ENCODE measurements at regions not wholly inside any gene's neighbourhood (a gene's known extent, or its start where the extent isn't known, plus 50 kb on each side); places are given as distances from the start of the nearest gene placed in this dataset.

- ATAC-seq (no peak), DNase-seq (no peak)
- TF ChIP-seq POLR2A (IDR thresholded peaks at IDR 0.05), result no peak
- TF ChIP-seq CTCF (IDR thresholded peaks at IDR 0.05 in 4 of 5, conservative IDR thresholded peaks at IDR 0.05 in 1 of 5), result no peak
- Histone ChIP-seq H3K27ac (no peak overlapping the region), H3K36me3 (no peaks in the 10 kb centered on the region), H3K4me3 (no peak overlapping the region), H3K4me1 (no peaks in the 10 kb centered on the region), H3K9me3 (no peaks in the 10 kb centered on the region), H3K27me3 (no peaks in the 10 kb centered on the region)
- intact Hi-C loops (cut with DNase I; ENCODE audit: low total_unique reads), result no loop called here
- in situ Hi-C loops (cut with MboI; ENCODE audit: low sequenced_read_pairs in 4 of 4), result no loop called here
Measured at GRCh38 chr14:71410578-71411284, 503.5 kb downstream of the PCNX1 start.

- ATAC-seq (no peak), DNase-seq (no peak)
- TF ChIP-seq CTCF (IDR thresholded peaks at IDR 0.05 in 4 of 5, conservative IDR thresholded peaks at IDR 0.05 in 1 of 5) (no peak), POLR2A (IDR thresholded peaks at IDR 0.05) (no peak)
- Histone ChIP-seq H3K4me1 (no peaks in the 10 kb centered on the region), H3K9me3 (no peaks in the 10 kb centered on the region), H3K36me3 (no peaks in the 10 kb centered on the region), H3K4me3 (no peak overlapping the region), H3K27me3 (no peaks in the 10 kb centered on the region), H3K27ac (no peak overlapping the region)
- in situ Hi-C loops (cut with MboI; ENCODE audit: low sequenced_read_pairs in 4 of 4), result no loop called here
- intact Hi-C loops (cut with DNase I; ENCODE audit: low total_unique reads), result no loop called here
Measured at GRCh38 chr14:71411285-71411595, 504.0 kb downstream of the PCNX1 start.

- ATAC-seq, result no peak
Measured at GRCh38 chr14:71411738-71412137, 504.5 kb downstream of the PCNX1 start.

GRCh38 chr14:71414631-71415403 lies 507.6 kb downstream of the PCNX1 start:
- in situ Hi-C loops (cut with MboI; ENCODE audit: low sequenced_read_pairs in 4 of 4), result no loop called here
- Histone ChIP-seq H3K4me1 (no peaks in the 10 kb centered on the region), H3K27ac (no peak overlapping the region), H3K27me3 (no peaks in the 10 kb centered on the region), H3K36me3 (no peaks in the 10 kb centered on the region), H3K9me3 (no peaks in the 10 kb centered on the region), H3K4me3 (no peak overlapping the region)
- ATAC-seq, result no peak
- no peak for TF ChIP-seq CTCF (IDR thresholded peaks at IDR 0.05 in 4 of 5, conservative IDR thresholded peaks at IDR 0.05 in 1 of 5)
- TF ChIP-seq POLR2A (IDR thresholded peaks at IDR 0.05), result no peak
- intact Hi-C loops (cut with DNase I; ENCODE audit: low total_unique reads), result no loop called here
- DNase-seq, result no peak

More at GRCh38 chr14:71411738-71412137, 504.5 kb downstream of the PCNX1 start:
- Histone ChIP-seq H3K9me3 (no peaks in the 10 kb centered on the region), H3K4me1 (no peaks in the 10 kb centered on the region), H3K27ac (no peak overlapping the region), H3K27me3 (no peaks in the 10 kb centered on the region), H3K4me3 (no peak overlapping the region), H3K36me3 (no peaks in the 10 kb centered on the region)
- intact Hi-C loops (cut with DNase I; ENCODE audit: low total_unique reads) (no loop called here), in situ Hi-C loops (cut with MboI; ENCODE audit: low sequenced_read_pairs in 4 of 4) (no loop called here)
- no peak for TF ChIP-seq CTCF (IDR thresholded peaks at IDR 0.05 in 4 of 5, conservative IDR thresholded peaks at IDR 0.05 in 1 of 5)
- no peak for TF ChIP-seq POLR2A (IDR thresholded peaks at IDR 0.05)
- DNase-seq, result no peak

Data from gastrocnemius medialis (tissue), 4 donors.